ENCODE measurements at regions not wholly inside any gene's neighbourhood (a gene's known extent, or its start where the extent isn't known, plus 50 kb on each side); places are given as distances from the start of the nearest gene placed in this dataset.
"Not testable (repeated sequence)": the region's sequence is repeated elsewhere in the genome, so short reads cannot be mapped to it uniquely, and the experiment has no call there.

GRCh38 chr1:60655679-60656355 lies 426.5 kb upstream of the NFIA start:
- Mint-ChIP-seq H3K36me3 (ENCODE audit: low read depth) (no peaks in the 10 kb centered on the region), H3K9me3 (no peaks in the 10 kb centered on the region), H3K27ac (no peak overlapping the region), H3K27me3 (no peaks in the 10 kb centered on the region), H3K4me1 (no peaks in the 10 kb centered on the region), H3K4me3 (no peak overlapping the region)
- no peak for DNase-seq
- CTCF ChIA-PET, result no interaction called here
- POLR2A ChIA-PET, result no interaction called here

GRCh38 chr1:60640033-60640551 lies 442.3 kb upstream of the NFIA start:
- H3K27me3 Mint-ChIP-seq; H3K36me3 Mint-ChIP-seq (ENCODE audit: low read depth); H3K4me3 Mint-ChIP-seq; H3K4me1 Mint-ChIP-seq; H3K27ac Mint-ChIP-seq; H3K9me3 Mint-ChIP-seq; CTCF ChIA-PET; DNase-seq; POLR2A ChIA-PET: not testable (repeated sequence)

GRCh38 chr1:60639287-60639686 lies 443.1 kb upstream of the NFIA start:
- no peaks in the 10 kb centered on the region for H3K27me3 Mint-ChIP-seq
- no peak overlapping the region for H3K27ac Mint-ChIP-seq
- H3K9me3 Mint-ChIP-seq, result no peaks in the 10 kb centered on the region
- POLR2A ChIA-PET, result no interaction called here
- no peak overlapping the region for H3K4me3 Mint-ChIP-seq
- CTCF ChIA-PET, result no interaction called here
- no peaks in the 10 kb centered on the region for H3K4me1 Mint-ChIP-seq
- no peak for DNase-seq
- H3K36me3 Mint-ChIP-seq (ENCODE audit: low read depth), result no peaks in the 10 kb centered on the region

GRCh38 chr1:60637651-60638050 lies 444.7 kb upstream of the NFIA start:
- peaks cover 3% of the 10 kb centered on the region for H3K9me3 Mint-ChIP-seq
- H3K36me3 Mint-ChIP-seq (ENCODE audit: low read depth), result no peaks in the 10 kb centered on the region
- no peaks in the 10 kb centered on the region for H3K4me1 Mint-ChIP-seq
- DNase-seq, result no peak
- POLR2A ChIA-PET, result no interaction called here
- H3K27ac Mint-ChIP-seq, result no peak overlapping the region
- CTCF ChIA-PET, result no interaction called here
- H3K4me3 Mint-ChIP-seq, result no peak overlapping the region
- no peaks in the 10 kb centered on the region for H3K27me3 Mint-ChIP-seq

- ChIA-PET CTCF (no interaction called here), POLR2A (no interaction called here)
- H3K27ac Mint-ChIP-seq, result no peak overlapping the region
- DNase-seq, result no peak
- no peaks in the 10 kb centered on the region for H3K4me1 Mint-ChIP-seq
- no peaks in the 10 kb centered on the region for H3K36me3 Mint-ChIP-seq (ENCODE audit: low read depth)
- peaks cover 3% of the 10 kb centered on the region for H3K9me3 Mint-ChIP-seq
- H3K4me3 Mint-ChIP-seq, result no peak overlapping the region
- H3K27me3 Mint-ChIP-seq, result no peaks in the 10 kb centered on the region
Measured at GRCh38 chr1:60636946-60637345, 445.4 kb upstream of the NFIA start.

GRCh38 chr1:60634106-60634505 lies 448.3 kb upstream of the NFIA start:
- Mint-ChIP-seq H3K4me3 (no peak overlapping the region), H3K4me1 (no peaks in the 10 kb centered on the region), H3K27me3 (no peaks in the 10 kb centered on the region), H3K27ac (no peak overlapping the region), H3K36me3 (ENCODE audit: low read depth) (no peaks in the 10 kb centered on the region), H3K9me3 (peaks cover 3% of the 10 kb centered on the region)
- CTCF ChIA-PET, result no interaction called here
- DNase-seq, result no peak
- POLR2A ChIA-PET, result no interaction called here

- Mint-ChIP-seq H3K9me3 (no peaks in the 10 kb centered on the region), H3K4me3 (no peak overlapping the region), H3K27me3 (no peaks in the 10 kb centered on the region), H3K36me3 (ENCODE audit: low read depth) (no peaks in the 10 kb centered on the region), H3K4me1 (no peaks in the 10 kb centered on the region), H3K27ac (no peak overlapping the region)
- no peak for DNase-seq
- ChIA-PET CTCF (no interaction called here), POLR2A (no interaction called here)
Measured at GRCh38 chr1:60622486-60622885, 459.9 kb upstream of the NFIA start.

GRCh38 chr1:60621368-60621851 lies 461.0 kb upstream of the NFIA start:
- no peak overlapping the region for H3K4me3 Mint-ChIP-seq
- no peaks in the 10 kb centered on the region for H3K27me3 Mint-ChIP-seq
- no peaks in the 10 kb centered on the region for H3K9me3 Mint-ChIP-seq
- CTCF ChIA-PET, result no interaction called here
- H3K4me1 Mint-ChIP-seq, result no peaks in the 10 kb centered on the region
- POLR2A ChIA-PET, result no interaction called here
- H3K36me3 Mint-ChIP-seq (ENCODE audit: low read depth), result no peaks in the 10 kb centered on the region
- no peak for DNase-seq
- no peak overlapping the region for H3K27ac Mint-ChIP-seq

- CTCF ChIA-PET, result no interaction called here
- Mint-ChIP-seq H3K27me3 (no peaks in the 10 kb centered on the region), H3K36me3 (ENCODE audit: low read depth) (no peaks in the 10 kb centered on the region), H3K4me1 (no peaks in the 10 kb centered on the region), H3K4me3 (no peak overlapping the region), H3K9me3 (no peaks in the 10 kb centered on the region), H3K27ac (no peak overlapping the region)
- POLR2A ChIA-PET, result no interaction called here
- DNase-seq, result no peak
Measured at GRCh38 chr1:60620087-60620486, 462.3 kb upstream of the NFIA start.

GRCh38 chr1:60619581-60619980 lies 462.8 kb upstream of the NFIA start:
- H3K27me3 Mint-ChIP-seq, result no peaks in the 10 kb centered on the region
- CTCF ChIA-PET, result no interaction called here
- DNase-seq, result no peak
- H3K27ac Mint-ChIP-seq, result no peak overlapping the region
- POLR2A ChIA-PET, result no interaction called here
- no peaks in the 10 kb centered on the region for H3K36me3 Mint-ChIP-seq (ENCODE audit: low read depth)
- H3K9me3 Mint-ChIP-seq, result no peaks in the 10 kb centered on the region
- H3K4me1 Mint-ChIP-seq, result no peaks in the 10 kb centered on the region
- no peak overlapping the region for H3K4me3 Mint-ChIP-seq

GRCh38 chr1:60615666-60616065 lies 466.7 kb upstream of the NFIA start:
- H3K9me3 Mint-ChIP-seq, result no peaks in the 10 kb centered on the region
- CTCF ChIA-PET, result no interaction called here
- no peak for DNase-seq
- POLR2A ChIA-PET, result no interaction called here
- H3K27me3 Mint-ChIP-seq, result no peaks in the 10 kb centered on the region
- no peaks in the 10 kb centered on the region for H3K36me3 Mint-ChIP-seq (ENCODE audit: low read depth)
- H3K27ac Mint-ChIP-seq, result no peak overlapping the region
- no peaks in the 10 kb centered on the region for H3K4me1 Mint-ChIP-seq
- no peak overlapping the region for H3K4me3 Mint-ChIP-seq

- CTCF ChIA-PET, result no interaction called here
Measured at GRCh38 chr1:60612790-60613189, 469.6 kb upstream of the NFIA start.

GRCh38 chr1:60606921-60607320 lies 475.4 kb upstream of the NFIA start:
- DNase-seq; H3K4me1 Mint-ChIP-seq; H3K4me3 Mint-ChIP-seq; H3K27ac Mint-ChIP-seq; H3K36me3 Mint-ChIP-seq (ENCODE audit: low read depth); H3K27me3 Mint-ChIP-seq; CTCF ChIA-PET; POLR2A ChIA-PET; H3K9me3 Mint-ChIP-seq: not testable (repeated sequence)

More at GRCh38 chr1:60612790-60613189, 469.6 kb upstream of the NFIA start:
- H3K4me3 Mint-ChIP-seq, result no peak overlapping the region
- POLR2A ChIA-PET, result no interaction called here
- H3K27ac Mint-ChIP-seq, result no peak overlapping the region
- no peaks in the 10 kb centered on the region for H3K4me1 Mint-ChIP-seq
- no peaks in the 10 kb centered on the region for H3K9me3 Mint-ChIP-seq
- no peak for DNase-seq
- no peaks in the 10 kb centered on the region for H3K27me3 Mint-ChIP-seq
- no peaks in the 10 kb centered on the region for H3K36me3 Mint-ChIP-seq (ENCODE audit: low read depth)

GRCh38 chr1:60600532-60600931 lies 481.8 kb upstream of the NFIA start:
- POLR2A ChIA-PET, result interaction anchor here (0.7 kb wide), 1 partner anchor 1930 kb away, joined by 3 read pairs; no protein-coding TSS in a partner anchor
- H3K9me3 Mint-ChIP-seq, result peaks cover 6% of the 10 kb centered on the region
- no peak overlapping the region for H3K4me3 Mint-ChIP-seq
- H3K27me3 Mint-ChIP-seq, result no peaks in the 10 kb centered on the region
- H3K27ac Mint-ChIP-seq, result no peak overlapping the region
- CTCF ChIA-PET, result no interaction called here
- no peak for DNase-seq
- no peaks in the 10 kb centered on the region for H3K4me1 Mint-ChIP-seq
- no peaks in the 10 kb centered on the region for H3K36me3 Mint-ChIP-seq (ENCODE audit: low read depth)
